Heart left ventricle (tissue), 16 donors: ENCODE measurements at regions not wholly inside any gene's neighbourhood (a gene's known extent, or its start where the extent isn't known, plus 50 kb on each side); places are given as distances from the start of the nearest gene placed in this dataset.
"Not testable (repeated sequence)": the region's sequence is repeated elsewhere in the genome, so short reads cannot be mapped to it uniquely, and the experiment has no call there.

ENCODE experiments used
- ATAC-seq, 4 donors: fragments of 200-7000 bp; cut with Tn5 transposase; one replicate each; pipeline ENCODE4 v1.9.1; 2020 to 2022; ENCODE audit warnings: moderate library complexity in 4 of 4, mild to moderate bottlenecking in 3 of 4, moderate number of reproducible peaks in 1 of 4
- DNase-seq, 5 donors: peaks; one replicate each; pipeline ENCODE4 v3.0.0-alpha.2; 2020
- H3K27ac ChIP-seq, 12 donors: fragments of 200-600 bp; sonication (generic) in 4 of 12; one replicate each; pipeline versions ENCODE4 v1.5.0 to v1.8.0; 2016 to 2022; ENCODE audit warnings: mild to moderate bottlenecking in 2 of 12
- H3K27me3 ChIP-seq, 9 donors: fragments of 200-600 bp; sonication (generic) in 2 of 9; one replicate each; pipeline versions ENCODE4 v1.5.1 to v1.8.0; 2016 to 2022; ENCODE audit warnings: mild to moderate bottlenecking in 3 of 9
- H3K36me3 ChIP-seq, 9 donors: fragments of 200-600 bp; sonication (generic) in 2 of 9; one replicate each; pipeline versions ENCODE4 v1.5.0 to v1.8.0; 2018 to 2022; ENCODE audit warnings: mild to moderate bottlenecking in 2 of 9
- H3K4me1 ChIP-seq, 12 donors: fragments of 200-600 bp; sonication (generic) in 4 of 12; one replicate each; pipeline versions ENCODE4 v1.5.0 to v1.8.0; 2016 to 2022; ENCODE audit warnings: mild to moderate bottlenecking in 3 of 12
- H3K4me3 ChIP-seq, 12 donors: fragments of 200-600 bp; sonication (generic) in 4 of 12; one replicate each; pipeline versions ENCODE4 v1.5.0 to v1.8.0; 2017 to 2022; ENCODE audit warnings: mild to moderate bottlenecking in 9 of 12, moderate library complexity in 4 of 12
- H3K9me3 ChIP-seq, 12 donors: fragments of 200-600 bp; sonication (generic) in 4 of 12; one replicate each; pipeline versions ENCODE4 v1.5.0 to v1.8.0; 2016 to 2022; ENCODE audit warnings: mild to moderate bottlenecking in 1 of 12
- CTCF ChIP-seq, 12 donors: fragments of 200-600 bp; sonication (generic) in 4 of 12; IDR thresholded peaks; one replicate each; pipeline versions ENCODE4 v1.5.0 to v1.8.0; 2018 to 2022; ENCODE audit warnings: antibody characterized with exemption in 12 of 12, mild to moderate bottlenecking in 5 of 12
- POLR2A ChIP-seq, 2 donors: fragments of 450-650 bp; IDR thresholded peaks; one replicate each; pipeline ENCODE4 v1.6.1; 2017; ENCODE audit warnings: antibody characterized with exemption in 2 of 2, mild to moderate bottlenecking in 2 of 2, moderate library complexity in 2 of 2
- WGBS, 4 donors: extraction: QIAGEN DNeasy Blood & Tissue Kit in 2 of 4; methylation state at CpG; one replicate each; pipeline versions ENCODE4 v1.1.5 to v1.1.7; 2013 to 2018; 5-methylcytosine and 5-hydroxymethylcytosine counted together
- intact Hi-C, 10 donors: fragments of 100-400 bp; cut with DNase I; formaldehyde crosslinking; loops; one replicate each; pipeline versions ENCODE4 v1.11.1 to v1.14.2; 2022
- donor health status: ischemic (EF 13 %, LVEDD 7.1; RV severe dilation, severe dysfunction).
- donor health status: healthy with polysubstance abuse.
- donor health status: DM: no; HTN: yes; CAD: no.
- donor health status: DM: no; HTN: no; CAD: no.
- donor health status: ischemic (EF 25% LVEDD 6.9; RV normal size, moderate dysfunction).
- donor health status: ischemic (EF 25% LVEDD 5.7; RV mildly dilated, moderate dysfunction).
- donor health status: healthy.
- donor health status: DM: yes; HTN: yes; CAD: no.
- donor health status: ischemic (EF 35%, LVEDD 5.7; RV mildly dilated, moderate dysfunction).
- donor health status: nonischemic (EF 11% LVEDD 7.7; RV severe dilation, severe dysfunction).
- donor health status: DM: yes; HTN: yes; CAD: no.
- donor health status: PGD.
- donor health status: ischemic (EF 29% LVEDD 5.4; RV normal size, mild dysfunction).
- donor health status: nonischemic (EF 23%, LVEDD 6.1; RV moderate dilation, normal function).

DNA sequence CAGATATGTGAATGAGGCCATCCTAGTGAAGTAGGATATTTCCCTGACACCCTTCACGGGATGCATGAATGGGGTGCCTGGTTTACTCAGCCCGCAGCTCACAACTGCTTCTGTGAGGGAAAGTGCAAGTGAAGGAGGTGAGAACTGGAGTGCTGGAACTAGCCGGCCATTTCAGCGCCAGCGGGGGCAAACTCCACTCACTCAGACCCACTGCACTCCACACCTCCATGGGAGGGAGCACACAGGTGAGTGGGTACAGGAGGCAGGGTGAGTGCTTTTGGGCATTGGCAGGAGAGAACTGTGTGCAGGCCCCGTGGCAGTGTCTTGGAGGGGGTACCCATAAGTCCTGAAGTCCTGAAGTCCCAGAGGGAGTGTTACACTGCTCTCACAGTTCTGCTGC lies 1008.4 kb downstream of the SLC6A15 start:
- H3K4me1 ChIP-seq, result no peaks in the 10 kb centered on the region
- no peak for ATAC-seq
- H3K27me3 ChIP-seq, result no peaks in the 10 kb centered on the region
- 74 to 86% (median 77%) methylated on average over 6 of the region's 6 CpGs for WGBS, 4 donors
- H3K4me3 ChIP-seq, result no peak overlapping the region
- H3K9me3 ChIP-seq, result no peaks in the 10 kb centered on the region
- H3K36me3 ChIP-seq, result no peaks in the 10 kb centered on the region
- intact Hi-C loops, result no loop called here
- no peak for TF ChIP-seq POLR2A (IDR thresholded peaks at IDR 0.05)
- no peak overlapping the region for H3K27ac ChIP-seq
- DNase-seq, result no peak

- no peak for DNase-seq
- TF ChIP-seq POLR2A (IDR thresholded peaks at IDR 0.05) (no peak), CTCF (IDR thresholded peaks at IDR 0.05) (no peak)
- Histone ChIP-seq H3K4me3 (no peak overlapping the region), H3K27ac (no peak overlapping the region), H3K9me3 (peaks cover 0 to 5% (median 0%) of the 10 kb centered on the region in 12 donors), H3K27me3 (no peaks in the 10 kb centered on the region), H3K36me3 (no peaks in the 10 kb centered on the region), H3K4me1 (no peaks in the 10 kb centered on the region)
- no peak for ATAC-seq
- intact Hi-C loops, result no loop called here
- 53 to 58% (median 55%) methylated on average over 2 of the region's 2 CpGs for WGBS, 4 donors
Measured at GRCh38 chr12:83896416-83896815, 1016.2 kb downstream of the SLC6A15 start.

DNA sequence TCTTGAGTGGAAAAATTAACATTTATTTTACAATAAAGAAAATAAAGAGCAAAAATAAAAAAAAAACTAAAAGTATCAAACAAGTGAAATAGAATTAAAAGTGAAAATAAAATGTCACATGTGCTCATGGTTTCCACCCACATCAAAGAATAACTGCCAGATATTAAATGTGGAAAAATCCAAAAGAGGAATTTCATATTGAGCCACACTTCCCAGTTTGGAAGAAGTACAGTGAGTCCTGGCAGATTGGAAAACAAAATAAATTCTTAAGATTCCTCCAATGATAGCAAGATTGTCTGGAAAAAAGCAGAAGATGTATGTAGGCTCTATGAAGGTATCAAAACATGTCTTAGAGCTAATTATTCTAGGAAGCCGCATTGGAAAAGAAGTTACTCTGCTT lies 1019.5 kb downstream of the SLC6A15 start:
- Histone ChIP-seq H3K9me3 (peaks cover 0 to 5% (median 0%) of the 10 kb centered on the region in 12 donors), H3K27me3 (no peaks in the 10 kb centered on the region), H3K4me3 (no peak overlapping the region), H3K4me1 (no peaks in the 10 kb centered on the region), H3K36me3 (no peaks in the 10 kb centered on the region), H3K27ac (no peak overlapping the region)
- 0 to 62% (median 18%) methylated on average over 1 of the region's 1 CpG for WGBS, 4 donors
- DNase-seq (no peak), ATAC-seq (no peak)
- TF ChIP-seq CTCF (IDR thresholded peaks at IDR 0.05) (no peak), POLR2A (IDR thresholded peaks at IDR 0.05) (no peak)
- intact Hi-C loops, result no loop called here

DNA sequence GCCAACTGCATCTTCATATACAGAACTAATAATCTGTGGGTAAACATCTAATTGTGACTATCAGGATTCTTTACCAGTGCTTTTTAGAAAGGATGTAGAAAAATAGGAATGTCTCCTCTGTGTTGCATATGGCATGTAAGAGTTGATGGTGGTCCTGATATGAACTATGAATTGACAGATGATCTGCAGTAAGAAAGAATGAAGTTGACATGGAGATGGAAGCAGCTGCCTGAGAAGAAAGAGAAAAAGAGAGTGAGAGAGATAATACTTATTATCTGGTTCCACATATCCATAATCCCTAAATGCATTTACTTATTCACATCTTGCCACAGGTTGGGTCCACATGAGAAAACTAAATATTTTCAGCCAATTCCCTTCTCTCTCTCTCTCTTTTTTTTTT lies 1022.9 kb downstream of the SLC6A15 start:
- Histone ChIP-seq H3K4me3 (no peak overlapping the region), H3K4me1 (no peaks in the 10 kb centered on the region), H3K36me3 (no peaks in the 10 kb centered on the region), H3K27ac (no peak overlapping the region), H3K27me3 (no peaks in the 10 kb centered on the region), H3K9me3 (peaks cover 0 to 5% (median 0%) of the 10 kb centered on the region in 12 donors)
- ATAC-seq (no peak), DNase-seq (no peak)
- intact Hi-C loops, result no loop called here
- no peak for TF ChIP-seq POLR2A (IDR thresholded peaks at IDR 0.05)
- TF ChIP-seq CTCF (IDR thresholded peaks at IDR 0.05), result no peak

DNA sequence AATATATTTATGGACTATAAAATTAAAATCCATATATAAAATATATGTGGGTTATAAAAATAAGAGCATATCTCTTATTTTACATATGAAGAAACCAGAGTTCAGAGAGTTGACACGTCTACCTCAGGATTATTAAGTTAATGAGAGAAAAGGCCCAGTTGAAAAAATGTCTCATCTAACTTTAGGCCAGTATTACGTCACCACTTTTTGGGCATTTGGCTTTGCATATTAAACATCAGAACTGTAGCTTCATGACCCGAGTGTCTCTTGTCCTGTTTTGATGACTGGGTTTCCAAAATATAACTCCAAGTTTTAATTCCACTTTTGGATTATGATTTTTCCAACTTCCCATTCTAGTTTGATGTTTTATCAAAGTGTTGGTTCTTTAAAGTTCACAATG lies 1026.1 kb downstream of the SLC6A15 start:
- no peak for ATAC-seq

GRCh38 chr12:83870921-83871599 lies 1041.5 kb downstream of the SLC6A15 start:
- H3K27me3 ChIP-seq, intact Hi-C loops, DNase-seq, H3K9me3 ChIP-seq, ATAC-seq, H3K4me1 ChIP-seq, H3K4me3 ChIP-seq, H3K36me3 ChIP-seq, H3K27ac ChIP-seq: not testable (repeated sequence)
- 90 to 93% (median 92%) methylated on average over 20 of the region's 20 CpGs for WGBS, 4 donors

More for the DNA sequence above, 1026.1 kb downstream of the SLC6A15 start:
- Histone ChIP-seq H3K27ac (no peak overlapping the region), H3K4me1 (no peaks in the 10 kb centered on the region), H3K4me3 (no peak overlapping the region), H3K27me3 (no peaks in the 10 kb centered on the region), H3K9me3 (peaks cover 0 to 5% (median 0%) of the 10 kb centered on the region in 12 donors), H3K36me3 (no peaks in the 10 kb centered on the region)
- intact Hi-C loops, result no loop called here
- no peak for TF ChIP-seq POLR2A (IDR thresholded peaks at IDR 0.05)
- no peak for TF ChIP-seq CTCF (IDR thresholded peaks at IDR 0.05)
- DNase-seq, result no peak
- 68 to 80% (median 73%) methylated on average over 3 of the region's 3 CpGs for WGBS, 4 donors
